GM21526 (cell line): ENCODE measurements at regions not wholly inside any gene's neighbourhood (a gene's known extent, or its start where the extent isn't known, plus 50 kb on each side); places are given as distances from the start of the nearest gene placed in this dataset.

Experiments used
- ATAC-seq: cut with Tn5 transposase; IDR thresholded peaks from one replicate; pipeline ENCODE4 v1.9.1; 2021; ENCODE audit warnings: moderate library complexity; ENCODE audit not compliant: unreplicated experiment, low FRiP score

DNA sequence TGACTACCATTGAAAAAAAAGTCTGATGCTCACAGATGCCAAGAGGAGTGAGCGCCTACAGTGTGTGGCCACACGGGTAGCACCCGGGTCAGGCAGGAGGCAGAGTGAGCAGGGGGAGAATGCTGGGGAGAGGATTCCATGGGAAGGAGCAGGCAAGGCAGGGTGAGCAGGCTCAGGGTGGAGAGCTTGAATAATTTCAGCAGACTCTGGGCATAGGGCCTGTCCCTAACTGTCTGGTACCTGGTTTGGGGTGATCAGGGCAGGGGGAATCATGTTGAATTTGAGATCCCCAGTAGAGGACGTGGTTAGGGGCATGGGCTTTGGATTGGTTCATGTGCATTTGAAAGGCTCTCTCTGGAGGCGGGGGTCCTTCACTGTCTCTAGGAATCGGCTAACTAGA, 51.2 kb upstream of the TLR3 start:
- ATAC-seq, result no peak

- ATAC-seq, result no peak
Measured at GRCh38 chr4:186018261-186018660, 50.7 kb upstream of the TLR3 start.

- ATAC-seq, result no peak
Measured at GRCh38 chr4:186018784-186019183, 50.2 kb upstream of the TLR3 start.
